ENCODE measurements at regions not wholly inside any gene's neighbourhood (a gene's known extent, or its start where the extent isn't known, plus 50 kb on each side); places are given as distances from the start of the nearest gene placed in this dataset.

DNA sequence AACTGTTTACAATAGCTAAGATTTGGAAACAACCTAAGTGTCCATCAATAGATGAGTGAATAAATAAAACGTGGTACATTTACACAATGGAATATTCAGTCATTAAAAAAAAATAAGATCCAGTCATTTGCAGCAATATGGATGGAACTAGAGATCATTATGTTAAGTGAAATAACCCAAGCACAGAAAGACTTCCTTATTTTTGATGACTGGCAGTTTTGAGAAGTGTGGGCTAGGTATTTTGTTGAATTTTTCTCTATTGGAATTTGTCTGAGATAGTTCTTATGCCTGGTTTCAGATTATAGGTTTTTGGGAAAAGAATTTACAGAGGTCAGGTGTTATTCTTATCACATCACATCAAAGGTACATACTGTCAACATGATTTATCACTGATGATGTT lies 293.8 kb upstream of the ARSJ start:
- Mint-ChIP-seq H3K9me3 (no peaks in the 10 kb centered on the region), H3K4me3 (no peak overlapping the region), H3K4me1 (peaks cover 4% of the 10 kb centered on the region)

DNA sequence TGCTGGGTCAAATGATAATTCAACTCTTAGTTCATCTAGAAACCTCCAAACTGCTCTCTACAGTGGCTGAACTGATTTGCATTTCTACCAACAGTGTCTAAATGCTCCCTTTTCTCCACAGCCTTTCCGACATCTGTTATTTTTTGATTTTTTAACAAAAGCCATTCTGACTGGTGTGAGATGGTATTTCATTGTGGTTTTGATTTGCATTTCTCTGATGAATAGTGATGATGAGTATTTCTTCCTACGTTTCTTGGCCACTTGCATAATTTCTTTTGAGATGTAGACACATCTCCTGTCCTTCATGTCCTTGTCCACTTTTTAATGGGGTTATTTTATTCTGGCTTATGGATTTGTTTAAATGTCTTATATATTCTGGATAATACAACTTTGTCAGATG lies 298.2 kb upstream of the ARSJ start:
- no peaks in the 10 kb centered on the region for H3K4me1 Mint-ChIP-seq
- no peak overlapping the region for H3K4me3 Mint-ChIP-seq
- H3K27me3 Mint-ChIP-seq, result peaks cover 4% of the 10 kb centered on the region
- H3K36me3 Mint-ChIP-seq, result no peaks in the 10 kb centered on the region
- no peak overlapping the region for H3K27ac Mint-ChIP-seq
- H3K9me3 Mint-ChIP-seq, result no peaks in the 10 kb centered on the region

More for the DNA sequence above, 293.8 kb upstream of the ARSJ start:
- H3K27me3 Mint-ChIP-seq, result peaks cover under 1% of the 10 kb centered on the region
- H3K27ac Mint-ChIP-seq, result no peak overlapping the region
- no peaks in the 10 kb centered on the region for H3K36me3 Mint-ChIP-seq

DNA sequence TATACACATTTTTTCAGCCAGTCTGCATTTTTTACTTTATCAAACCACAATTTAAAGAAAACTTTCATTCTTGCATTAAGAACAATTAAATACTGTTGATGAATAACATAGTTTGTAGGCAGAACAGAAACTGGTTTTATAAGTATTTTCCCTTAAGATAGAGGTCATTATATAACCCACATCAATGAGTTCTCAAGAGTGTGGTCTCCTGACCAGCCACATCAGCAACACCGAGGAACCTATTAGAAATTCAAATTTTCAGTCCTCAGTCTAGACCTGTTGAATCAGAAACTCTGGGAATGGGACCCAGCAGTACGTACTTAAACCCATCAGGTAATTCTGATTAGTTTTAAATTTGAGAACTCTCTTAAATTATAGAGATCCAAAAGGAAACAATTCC lies 299.6 kb upstream of the ARSJ start:
- no peak overlapping the region for H3K27ac Mint-ChIP-seq
- H3K9me3 Mint-ChIP-seq, result no peaks in the 10 kb centered on the region
- H3K27me3 Mint-ChIP-seq, result peaks cover 4% of the 10 kb centered on the region
- no peaks in the 10 kb centered on the region for H3K36me3 Mint-ChIP-seq
- no peaks in the 10 kb centered on the region for H3K4me1 Mint-ChIP-seq
- no peak overlapping the region for H3K4me3 Mint-ChIP-seq

DNA sequence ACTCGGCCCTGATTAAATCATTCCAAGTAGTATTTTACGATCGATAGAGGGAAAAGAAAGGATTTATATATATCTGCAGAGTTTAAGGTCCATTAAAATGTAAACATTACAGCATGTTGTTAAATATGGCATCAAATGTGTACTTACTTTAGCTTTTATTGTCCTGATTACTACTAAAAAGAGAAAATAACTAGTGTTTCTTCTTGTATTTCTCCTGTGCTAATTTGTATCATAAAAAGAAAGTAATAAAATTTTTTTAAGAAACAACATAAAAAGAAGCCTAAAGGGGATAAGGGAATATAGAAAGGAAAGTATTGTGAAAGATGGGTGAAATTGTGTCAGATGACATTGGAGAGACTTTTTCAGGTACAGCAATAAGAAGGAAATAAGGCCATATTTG lies 300.3 kb upstream of the ARSJ start:
- no peaks in the 10 kb centered on the region for H3K9me3 Mint-ChIP-seq
- H3K4me3 Mint-ChIP-seq, result no peak overlapping the region
- H3K36me3 Mint-ChIP-seq, result no peaks in the 10 kb centered on the region
- no peak overlapping the region for H3K27ac Mint-ChIP-seq
- H3K27me3 Mint-ChIP-seq, result peaks cover 4% of the 10 kb centered on the region
- no peaks in the 10 kb centered on the region for H3K4me1 Mint-ChIP-seq

DNA sequence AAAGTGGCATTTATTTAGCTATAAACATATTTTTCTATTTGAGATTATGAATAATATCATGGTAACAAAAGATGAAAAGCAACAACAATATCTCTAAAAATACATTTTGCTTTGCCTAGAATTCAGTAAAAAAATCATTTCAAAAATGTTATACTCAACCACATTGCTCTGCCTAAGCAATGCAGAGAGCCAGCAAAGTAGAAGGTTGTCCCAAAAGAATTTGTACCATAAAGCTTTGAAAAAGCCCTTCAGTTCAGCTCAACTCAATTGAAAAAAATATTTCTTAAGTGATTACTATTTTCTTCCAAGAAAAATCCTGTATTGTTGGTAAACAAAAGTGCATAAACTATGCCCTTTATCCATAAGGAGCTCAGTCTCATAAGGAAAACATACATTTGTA lies 301.2 kb upstream of the ARSJ start:
- Mint-ChIP-seq H3K27me3 (peaks cover 4% of the 10 kb centered on the region), H3K36me3 (no peaks in the 10 kb centered on the region), H3K9me3 (peaks cover 6% of the 10 kb centered on the region), H3K4me3 (no peak overlapping the region), H3K4me1 (no peaks in the 10 kb centered on the region), H3K27ac (no peak overlapping the region)

DNA sequence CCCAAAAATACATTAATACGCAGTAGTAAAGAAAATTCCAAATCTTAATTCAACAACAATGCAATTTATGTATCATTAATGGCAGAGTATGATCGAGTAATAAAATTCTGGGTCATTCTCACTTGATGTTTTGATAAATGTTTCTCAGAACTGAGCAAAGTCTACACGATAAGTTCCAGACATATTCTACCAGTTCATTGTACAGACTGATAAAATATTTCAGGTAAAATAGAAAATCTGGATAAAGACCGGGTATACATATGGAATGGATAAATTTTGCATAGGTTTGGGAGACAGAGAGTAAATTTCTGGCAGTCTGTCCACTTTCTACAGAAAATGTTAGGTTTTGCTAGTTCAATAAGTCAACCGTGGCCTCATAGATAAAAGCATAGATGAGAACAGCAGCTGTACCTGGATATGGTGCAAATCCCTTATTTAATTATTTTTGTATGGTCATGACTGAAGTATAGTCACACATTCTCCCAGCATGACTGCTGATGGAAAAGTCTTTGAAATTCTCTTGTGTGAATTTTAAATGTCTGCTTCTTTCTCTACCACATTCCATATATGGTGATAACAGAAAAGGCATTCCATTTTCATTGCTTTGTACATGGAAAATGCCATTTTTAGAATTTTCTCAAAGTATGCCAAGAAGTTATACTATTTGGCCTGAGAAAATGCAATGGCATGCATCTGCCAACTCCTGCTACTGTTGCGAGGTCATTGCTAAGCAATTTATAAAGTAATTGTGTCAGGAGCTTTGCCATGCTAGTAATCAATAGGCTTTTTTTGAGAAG lies 301.9 kb upstream of the ARSJ start:
- H3K9me3 Mint-ChIP-seq, result peaks cover 10% of the 10 kb centered on the region
- H3K27me3 Mint-ChIP-seq, result peaks cover 4% of the 10 kb centered on the region
- no peaks in the 10 kb centered on the region for H3K4me1 Mint-ChIP-seq
- no peak overlapping the region for H3K27ac Mint-ChIP-seq
- H3K4me3 Mint-ChIP-seq, result no peak overlapping the region
- no peaks in the 10 kb centered on the region for H3K36me3 Mint-ChIP-seq

DNA sequence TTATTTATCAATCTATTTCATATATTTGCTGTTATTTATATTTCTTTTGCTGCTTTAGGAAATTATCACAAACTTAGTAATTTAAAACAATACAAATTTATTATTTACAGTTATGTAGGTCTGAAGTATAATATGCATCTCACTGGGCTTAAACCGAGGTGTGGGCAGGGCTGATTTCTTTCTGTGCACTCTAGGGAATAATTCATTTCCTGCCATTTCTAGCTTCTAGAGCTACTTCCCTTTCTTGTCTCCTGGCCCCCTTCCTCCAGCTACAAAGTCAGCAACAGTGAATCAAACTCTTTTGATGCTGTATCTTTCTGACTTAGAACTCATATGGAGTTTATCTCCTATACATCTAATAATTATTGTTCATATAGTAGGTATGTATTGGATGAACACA lies 303.5 kb upstream of the ARSJ start:
- Mint-ChIP-seq H3K4me1 (no peaks in the 10 kb centered on the region), H3K27me3 (peaks cover 7% of the 10 kb centered on the region), H3K36me3 (no peaks in the 10 kb centered on the region), H3K9me3 (peaks cover 10% of the 10 kb centered on the region), H3K27ac (no peak overlapping the region), H3K4me3 (no peak overlapping the region)

DNA sequence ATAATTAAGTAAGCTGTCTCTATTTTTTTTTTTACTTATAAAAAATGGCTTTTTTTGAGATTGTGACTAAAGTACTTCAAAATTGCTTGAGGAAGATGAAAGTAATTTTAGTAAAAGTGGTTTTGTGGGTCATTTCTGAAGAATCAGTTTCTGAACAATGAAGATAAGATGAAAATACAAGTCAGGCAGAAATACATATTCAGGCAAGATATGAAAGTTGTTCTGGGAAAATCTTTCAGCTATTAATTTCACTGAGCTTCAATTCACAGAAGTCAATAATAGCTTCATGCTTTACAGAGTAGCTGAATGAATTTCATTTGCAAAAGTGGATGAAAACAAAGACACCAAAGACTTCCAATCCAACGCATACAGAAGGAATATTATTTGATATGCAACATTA lies 305.2 kb upstream of the ARSJ start:
- H3K4me1 Mint-ChIP-seq, result no peaks in the 10 kb centered on the region
- H3K27ac Mint-ChIP-seq, result no peak overlapping the region
- no peaks in the 10 kb centered on the region for H3K36me3 Mint-ChIP-seq
- no peak overlapping the region for H3K4me3 Mint-ChIP-seq
- H3K27me3 Mint-ChIP-seq, result peaks cover 5% of the 10 kb centered on the region
- peaks cover 10% of the 10 kb centered on the region for H3K9me3 Mint-ChIP-seq

DNA sequence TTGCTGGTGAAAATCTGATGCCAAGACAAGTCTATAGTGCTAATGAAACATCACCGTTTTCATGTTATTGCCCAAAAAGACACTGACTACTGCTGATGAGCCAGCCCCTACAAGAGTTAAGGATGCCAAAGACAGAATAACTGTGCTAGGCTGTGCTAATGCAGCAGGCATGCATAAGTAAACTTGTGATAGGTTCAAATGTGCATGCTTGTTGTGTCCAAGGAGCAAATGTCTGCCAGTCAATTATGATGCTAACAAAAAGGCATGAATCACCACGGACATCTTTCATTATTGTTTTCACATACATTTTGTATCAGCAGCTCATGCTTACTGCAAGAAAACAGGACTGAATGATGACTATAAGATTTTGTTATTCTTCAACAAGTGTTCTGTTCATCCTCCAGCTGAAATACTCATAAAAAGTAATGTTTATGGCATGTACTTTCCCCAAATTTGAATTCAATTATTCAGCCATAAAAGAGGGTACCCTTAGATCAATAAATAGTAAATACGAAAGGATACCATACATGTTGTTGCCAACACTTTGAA lies 306.9 kb upstream of the ARSJ start:
- Mint-ChIP-seq H3K4me3 (no peak overlapping the region), H3K36me3 (no peaks in the 10 kb centered on the region), H3K9me3 (peaks cover 14% of the 10 kb centered on the region), H3K4me1 (no peaks in the 10 kb centered on the region), H3K27me3 (peaks cover 3% of the 10 kb centered on the region), H3K27ac (no peak overlapping the region)

DNA sequence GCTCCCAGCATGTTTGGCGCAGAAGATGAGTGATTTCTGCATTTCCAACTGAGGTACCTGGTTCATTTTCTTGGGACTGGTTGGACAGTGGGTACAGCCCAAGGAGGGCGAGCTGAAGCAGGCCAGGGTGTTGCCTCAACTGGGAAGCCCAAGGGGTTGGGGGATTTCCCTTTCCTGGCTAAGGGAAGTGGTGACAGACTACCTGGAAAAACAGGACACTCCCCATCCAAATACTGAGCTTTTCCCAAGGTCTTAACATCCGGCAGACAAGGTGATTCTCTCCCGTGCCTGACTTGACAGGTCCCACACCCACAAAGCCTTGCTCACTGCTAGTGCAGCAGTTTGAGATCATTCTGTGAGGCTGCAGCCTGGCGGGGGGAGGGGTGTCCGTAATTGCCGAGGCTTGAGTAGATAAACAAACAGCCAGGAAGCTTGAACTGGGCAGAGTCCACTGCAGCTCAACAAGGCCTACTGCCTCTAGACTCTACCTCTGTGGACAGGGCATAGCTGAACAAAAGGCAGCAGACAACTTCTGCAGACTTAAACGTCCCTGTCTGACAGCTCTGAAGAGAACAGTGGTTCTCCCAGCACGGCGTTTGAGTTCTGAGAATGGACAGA lies 307.7 kb upstream of the ARSJ start:
- Mint-ChIP-seq H3K4me1 (no peaks in the 10 kb centered on the region), H3K27me3 (peaks cover 3% of the 10 kb centered on the region), H3K36me3 (no peaks in the 10 kb centered on the region), H3K9me3 (peaks cover 14% of the 10 kb centered on the region), H3K27ac (no peak overlapping the region), H3K4me3 (no peak overlapping the region)

DNA sequence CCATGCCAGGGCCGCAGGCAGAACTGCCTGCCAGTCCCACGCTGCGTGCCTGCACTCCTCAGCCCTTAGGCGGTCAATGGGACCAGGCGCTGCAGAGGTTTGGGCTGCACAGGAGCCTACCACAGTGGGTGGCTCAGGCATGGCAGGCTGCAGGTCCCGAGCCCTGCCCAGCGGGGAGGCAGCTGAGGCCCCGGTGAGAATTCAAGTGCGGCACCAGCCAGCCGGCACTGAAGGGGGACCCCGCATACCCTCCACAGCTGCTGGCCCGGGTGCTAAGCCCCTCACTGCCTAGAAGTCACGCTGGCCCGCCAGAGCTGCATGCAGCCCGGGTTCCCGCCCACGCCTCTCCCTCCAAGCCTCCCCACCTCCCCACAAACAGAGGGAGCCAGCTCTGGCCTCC lies 302.5 kb upstream of the UGT8 start:
- Mint-ChIP-seq H3K4me1 (no peaks in the 10 kb centered on the region), H3K9me3 (no peaks in the 10 kb centered on the region), H3K27ac (no peak overlapping the region), H3K27me3 (no peaks in the 10 kb centered on the region), H3K36me3 (no peaks in the 10 kb centered on the region), H3K4me3 (no peak overlapping the region)

DNA sequence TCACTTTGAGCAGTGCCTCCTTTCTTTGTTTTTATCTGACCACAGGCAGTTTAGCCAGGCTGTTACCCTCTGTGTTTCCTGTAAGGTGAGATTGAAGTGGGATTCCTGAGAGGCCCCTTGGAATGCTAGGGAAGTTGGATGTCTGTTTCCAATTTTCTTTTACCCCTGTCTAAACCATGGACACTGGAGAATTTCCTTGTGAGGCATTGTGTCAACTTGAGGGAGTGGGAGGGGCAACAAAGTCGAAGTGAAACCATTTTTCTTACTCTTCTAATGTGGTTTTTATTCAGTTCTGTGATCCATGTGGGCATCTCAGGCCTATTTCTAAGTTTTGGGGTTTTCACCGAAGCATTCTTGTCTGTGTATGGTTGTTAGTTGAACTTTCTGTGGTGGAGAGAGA lies 296.1 kb upstream of the UGT8 start:
- Mint-ChIP-seq H3K27me3 (peaks cover 8% of the 10 kb centered on the region), H3K4me3 (no peak overlapping the region), H3K9me3 (no peaks in the 10 kb centered on the region), H3K27ac (no peak overlapping the region), H3K36me3 (no peaks in the 10 kb centered on the region), H3K4me1 (no peaks in the 10 kb centered on the region)

DNA sequence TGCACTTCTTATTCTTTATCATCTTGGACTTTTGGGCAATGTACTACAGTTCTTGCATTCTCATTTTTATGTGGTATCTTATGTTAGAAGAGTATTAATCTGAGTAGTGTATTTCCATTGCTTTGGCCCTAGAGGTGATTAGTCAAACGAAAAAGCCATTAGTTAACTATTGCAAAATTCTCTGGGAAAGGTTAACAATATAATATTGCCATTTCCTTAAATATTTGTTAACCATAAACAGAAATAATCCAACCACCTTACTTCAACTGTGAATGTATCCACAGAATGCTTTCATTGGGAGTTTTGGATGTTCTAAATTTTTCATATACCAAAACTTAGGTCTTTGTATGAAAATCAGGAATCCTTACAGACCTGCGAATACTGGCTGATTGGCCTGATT lies 294.6 kb upstream of the UGT8 start:
- H3K4me3 Mint-ChIP-seq, result no peak overlapping the region
- H3K9me3 Mint-ChIP-seq, result no peaks in the 10 kb centered on the region
- no peaks in the 10 kb centered on the region for H3K4me1 Mint-ChIP-seq
- no peaks in the 10 kb centered on the region for H3K36me3 Mint-ChIP-seq
- peaks cover 12% of the 10 kb centered on the region for H3K27me3 Mint-ChIP-seq
- H3K27ac Mint-ChIP-seq, result no peak overlapping the region

DNA sequence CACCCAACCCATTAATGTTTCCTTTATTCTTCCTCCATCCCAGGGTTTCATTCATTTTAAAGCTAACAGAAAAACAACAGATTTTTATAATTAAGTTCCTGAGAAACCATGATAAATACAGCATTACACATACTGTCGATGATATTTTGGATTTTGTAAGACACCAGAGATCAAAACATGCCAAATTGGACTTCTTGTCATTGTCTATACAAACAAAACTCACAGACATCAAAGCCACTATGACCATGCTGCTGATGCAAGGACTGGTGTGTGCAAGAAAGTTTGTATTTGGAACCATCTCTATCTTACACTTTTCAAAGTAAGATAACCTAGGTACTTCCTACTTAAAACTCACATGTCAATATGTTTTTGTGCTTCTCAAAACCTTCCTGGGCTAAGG lies 294.0 kb upstream of the UGT8 start:
- Mint-ChIP-seq H3K4me3 (no peak overlapping the region), H3K9me3 (no peaks in the 10 kb centered on the region), H3K27ac (no peak overlapping the region), H3K4me1 (no peaks in the 10 kb centered on the region), H3K27me3 (peaks cover 12% of the 10 kb centered on the region), H3K36me3 (no peaks in the 10 kb centered on the region)

DNA sequence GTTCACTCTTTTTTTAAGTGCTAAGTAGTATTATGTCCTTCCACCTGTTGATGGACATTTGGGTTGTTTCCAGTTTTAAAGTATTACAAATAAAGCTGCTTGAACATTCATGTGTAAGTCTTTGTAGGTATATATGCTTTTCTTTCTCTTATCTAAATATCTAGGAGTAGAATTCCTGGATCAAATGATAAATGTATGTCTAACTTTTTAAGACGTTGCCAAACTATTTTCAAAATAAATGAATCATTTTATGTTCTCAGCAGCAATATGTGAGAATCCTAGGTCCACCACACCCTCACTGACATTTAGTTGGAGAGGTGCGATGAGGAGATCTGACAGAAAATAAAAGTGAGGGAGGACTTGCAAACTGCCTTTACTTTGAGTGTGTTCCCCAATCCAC lies 291.7 kb upstream of the UGT8 start:
- H3K4me3 Mint-ChIP-seq, result no peak overlapping the region
- H3K27ac Mint-ChIP-seq, result no peak overlapping the region
- H3K36me3 Mint-ChIP-seq, result no peaks in the 10 kb centered on the region
- no peaks in the 10 kb centered on the region for H3K9me3 Mint-ChIP-seq
- peaks cover 12% of the 10 kb centered on the region for H3K27me3 Mint-ChIP-seq
- no peaks in the 10 kb centered on the region for H3K4me1 Mint-ChIP-seq

DNA sequence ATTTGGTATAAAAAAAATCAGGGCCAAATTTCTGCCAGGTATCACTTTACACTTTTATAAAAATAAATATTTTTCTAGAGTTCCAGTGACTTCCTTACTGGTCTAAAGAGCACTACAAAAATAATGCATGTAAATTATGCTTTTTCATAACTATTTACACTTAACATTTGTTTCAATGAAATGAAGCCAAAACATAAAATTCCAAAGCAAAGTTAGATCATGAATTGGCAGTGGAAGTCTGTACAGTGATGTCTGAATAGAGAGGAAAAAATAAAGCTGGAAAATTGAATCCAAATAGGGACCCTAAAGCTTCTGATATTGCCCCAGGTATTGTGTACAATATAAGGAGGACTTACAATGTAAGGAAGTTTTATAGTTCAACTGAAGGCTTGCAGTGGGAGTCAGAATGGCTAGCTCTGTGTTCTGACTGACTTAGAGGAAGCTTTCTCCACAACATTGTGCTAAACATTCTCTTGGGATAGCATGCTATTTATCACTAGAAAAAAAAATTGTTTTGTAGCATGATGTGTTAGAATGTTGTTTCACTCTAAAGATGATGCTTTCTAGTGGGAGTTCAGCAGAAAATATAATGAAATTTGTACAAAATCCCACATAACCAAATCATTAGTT lies 288.2 kb upstream of the UGT8 start:
- H3K4me1 Mint-ChIP-seq, result no peaks in the 10 kb centered on the region
- no peak overlapping the region for H3K4me3 Mint-ChIP-seq
- no peak overlapping the region for H3K27ac Mint-ChIP-seq

More for the DNA sequence above, 288.2 kb upstream of the UGT8 start:
- Mint-ChIP-seq H3K27me3 (peaks cover 13% of the 10 kb centered on the region), H3K36me3 (no peaks in the 10 kb centered on the region), H3K9me3 (no peaks in the 10 kb centered on the region)

Data from activated naive CD4-positive, alpha-beta T cell treated with anti-CD3 and anti-CD28 coated beads, Interleukin-2, amount 50 U/mL, for 24 hours (primary cell).